GM21723 (cell line): ENCODE measurements at regions not wholly inside any gene's neighbourhood (a gene's known extent, or its start where the extent isn't known, plus 50 kb on each side); places are given as distances from the start of the nearest gene placed in this dataset.
"Not testable (repeated sequence)": the region's sequence is repeated elsewhere in the genome, so short reads cannot be mapped to it uniquely, and the experiment has no call there.

Experiments
- ATAC-seq: cut with Tn5 transposase; IDR thresholded peaks from one replicate; pipeline ENCODE4 v1.9.1; 2021; ENCODE audit warnings: mild to moderate bottlenecking, moderate library complexity; ENCODE audit not compliant: unreplicated experiment

- no peak for ATAC-seq
Observed at GRCh38 chrX:5708251-5708650, 520.4 kb downstream of the NLGN4X start.

DNA sequence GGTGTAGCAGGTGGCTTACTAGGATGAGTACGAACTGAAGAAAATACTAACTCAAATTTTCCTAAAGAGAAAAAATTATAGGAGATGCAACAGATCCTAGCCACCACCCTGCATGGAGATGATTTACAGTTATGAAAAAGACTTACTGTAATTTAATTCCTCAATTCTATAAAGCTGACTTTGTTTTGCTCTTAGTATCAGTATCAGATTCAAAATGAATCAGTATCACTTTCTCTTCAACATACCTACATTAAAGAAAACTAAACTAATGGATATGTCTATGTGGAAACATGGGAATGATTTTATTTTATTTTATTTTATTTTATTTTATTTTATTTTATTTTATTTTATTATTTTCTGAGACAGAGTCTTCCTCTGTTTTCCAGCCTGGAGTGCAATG is 525.8 kb downstream of the NLGN4X start:
- no peak for ATAC-seq

- no peak for ATAC-seq
Observed at GRCh38 chrX:5695971-5696370, 532.7 kb downstream of the NLGN4X start.

- ATAC-seq = no peak
Observed at GRCh38 chrX:5683996-5684395, 544.7 kb downstream of the NLGN4X start.

- ATAC-seq = no peak
Observed at GRCh38 chrX:5681159-5681558, 547.5 kb downstream of the NLGN4X start.

GRCh38 chrX:5674036-5674435 is 554.6 kb downstream of the NLGN4X start:
- no peak for ATAC-seq

DNA sequence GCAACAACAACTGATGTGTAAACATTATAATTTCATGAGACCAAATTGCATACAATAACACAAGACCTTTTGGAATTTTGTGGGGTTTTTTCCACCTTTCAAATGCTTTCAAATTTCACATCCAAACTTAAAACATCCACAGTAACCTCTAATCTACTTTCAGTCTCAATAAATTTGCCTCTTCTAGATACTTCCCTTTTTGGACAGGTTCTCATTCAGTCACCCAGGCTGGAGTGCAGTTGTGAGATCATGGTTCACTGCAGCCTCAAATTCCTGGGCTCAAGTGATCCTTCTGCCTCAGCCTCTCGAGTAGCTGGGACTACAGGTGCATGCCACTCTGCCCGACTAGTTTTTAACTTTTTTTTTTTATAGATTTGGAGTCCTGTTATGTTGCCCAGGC is 556.6 kb downstream of the NLGN4X start:
- ATAC-seq = peak; percentile 61

- ATAC-seq = not testable (repeated sequence)
Observed at GRCh38 chrX:5666689-5667088, 562.0 kb downstream of the NLGN4X start.

DNA sequence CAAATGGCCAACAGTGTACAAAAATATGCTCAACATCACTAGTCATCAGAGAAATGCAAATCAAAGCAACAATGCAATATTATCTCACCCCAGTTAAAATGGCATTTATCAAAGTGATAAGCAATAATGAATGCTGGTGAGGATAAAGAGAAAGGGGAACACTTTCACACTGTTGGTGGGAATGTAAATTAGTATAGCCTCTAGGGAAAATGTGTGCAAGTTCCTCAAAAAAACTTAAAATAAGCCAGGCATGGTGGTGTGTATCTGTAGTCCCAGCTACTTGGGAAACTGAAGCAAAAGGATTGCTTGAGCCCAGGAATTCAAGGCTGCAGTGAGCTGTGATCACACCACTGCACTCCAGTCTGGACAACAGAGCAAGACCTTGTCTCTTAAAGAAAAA is 572.1 kb downstream of the NLGN4X start:
- ATAC-seq = no peak

GRCh38 chrX:5650904-5651303 is 577.8 kb downstream of the NLGN4X start:
- ATAC-seq = no peak

- ATAC-seq = no peak
Observed at GRCh38 chrX:5648941-5649568, 579.6 kb downstream of the NLGN4X start.

DNA sequence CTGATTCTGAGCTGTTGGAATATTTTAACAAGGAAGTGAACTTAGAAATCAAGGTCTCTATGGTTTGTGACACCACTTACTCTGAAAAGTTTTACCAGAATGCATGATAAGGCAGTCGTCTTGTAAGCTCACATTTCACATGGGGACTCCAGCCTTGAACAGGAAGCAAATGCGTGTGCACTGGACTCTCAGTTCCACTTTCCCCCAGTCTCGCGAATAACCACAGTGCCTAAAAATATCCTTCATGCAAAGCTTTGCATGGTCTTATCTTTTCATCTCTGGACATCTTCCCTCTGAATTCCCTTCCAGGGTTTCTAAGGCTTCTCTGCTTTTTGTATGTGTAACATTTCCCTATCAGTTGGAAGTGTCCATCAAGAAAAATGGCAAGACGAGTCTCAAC is 581.8 kb downstream of the NLGN4X start:
- ATAC-seq = peak; percentile 99

DNA sequence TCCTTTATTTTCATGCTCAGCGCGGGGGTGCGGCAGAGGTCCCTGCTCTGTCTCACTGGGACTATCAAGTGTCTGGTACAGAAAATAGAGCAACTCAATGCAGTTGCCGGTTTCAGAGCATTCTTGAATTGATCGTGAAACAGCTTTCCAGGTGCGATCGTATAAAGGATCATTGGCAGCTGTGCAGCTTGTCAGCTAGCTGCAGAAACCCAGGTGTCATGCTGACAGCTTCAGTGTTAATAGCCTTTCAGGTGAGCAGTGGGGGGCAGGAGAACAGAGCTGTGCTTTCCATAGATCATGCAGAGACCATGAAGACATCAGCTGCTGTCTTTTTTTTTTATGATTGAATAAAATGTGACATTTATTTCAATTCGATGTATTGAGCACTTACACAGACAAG is 583.9 kb downstream of the NLGN4X start:
- no peak for ATAC-seq

GRCh38 chrX:5640071-5640470 is 588.6 kb downstream of the NLGN4X start:
- ATAC-seq = no peak

DNA sequence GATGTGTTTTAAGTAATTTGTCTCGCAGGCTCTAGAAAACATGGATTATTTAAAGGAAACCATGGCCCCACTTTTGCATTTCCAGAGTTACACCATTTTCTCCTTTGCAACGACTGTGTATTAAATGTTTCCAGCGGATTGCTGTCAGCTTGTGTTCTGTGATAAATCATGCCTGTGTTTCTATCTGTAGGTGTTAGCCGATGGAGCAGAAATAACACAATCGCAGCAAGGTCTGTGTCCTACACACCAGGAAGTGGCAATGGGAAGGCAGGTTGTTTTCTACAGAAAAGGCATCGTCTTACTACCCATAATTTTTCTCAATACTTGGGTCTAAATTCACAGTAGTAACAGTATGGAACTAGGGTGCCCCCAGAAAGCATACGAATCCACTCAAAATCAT is 590.1 kb downstream of the NLGN4X start:
- ATAC-seq = no peak

- ATAC-seq = no peak
Observed at GRCh38 chrX:5632887-5633286, 595.8 kb downstream of the NLGN4X start.

DNA sequence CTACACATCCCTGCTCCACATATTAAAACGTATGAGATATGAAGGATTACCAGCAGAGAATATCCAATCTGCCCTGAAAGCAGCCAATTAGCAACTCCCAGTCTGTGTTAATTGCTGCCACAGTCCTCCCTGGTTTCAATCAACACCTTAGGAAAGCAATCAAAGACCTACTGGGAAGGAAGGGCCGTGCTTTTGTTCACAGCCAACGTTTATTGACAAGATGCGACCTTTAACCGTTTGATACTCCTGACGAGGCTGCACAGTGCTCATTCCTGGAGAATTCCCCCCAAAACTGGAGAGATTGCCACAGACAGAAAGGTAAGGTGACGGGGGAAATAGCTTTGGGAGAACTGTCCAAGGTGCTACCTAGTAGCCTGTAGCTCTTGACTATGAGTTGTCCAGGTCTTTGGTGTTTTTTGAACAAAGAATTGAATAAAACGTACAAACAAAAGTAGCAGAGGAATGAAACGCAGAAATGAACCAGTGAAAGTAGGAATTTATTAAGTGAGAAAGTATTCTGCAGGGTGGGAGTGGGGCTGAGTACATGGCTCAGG is 596.5 kb downstream of the NLGN4X start:
- no peak for ATAC-seq

- ATAC-seq = no peak
Observed at GRCh38 chrX:5617666-5618065, 611.0 kb downstream of the NLGN4X start.

GRCh38 chrX:5595570-5595969 is 633.1 kb downstream of the NLGN4X start:
- ATAC-seq = no peak

DNA sequence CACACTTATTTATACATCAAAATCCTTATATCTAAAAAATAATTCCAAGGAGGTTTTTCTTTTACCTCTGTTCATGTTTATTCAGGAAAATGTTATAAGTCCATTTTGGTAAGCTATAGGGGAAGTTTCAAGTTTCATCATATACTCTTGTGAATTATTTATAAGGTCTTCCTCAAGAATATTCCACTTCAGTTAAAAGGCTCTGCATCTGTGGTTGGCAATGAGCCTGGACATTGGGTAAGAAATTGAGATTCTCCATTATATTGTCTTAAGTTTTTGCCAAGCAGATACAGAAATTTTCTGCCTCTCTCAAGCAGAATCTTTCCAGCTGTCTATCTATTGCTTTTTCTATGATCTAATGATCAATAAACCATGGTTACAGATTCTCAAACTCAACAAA is 641.9 kb downstream of the NLGN4X start:
- ATAC-seq = no peak

GRCh38 chrX:5575407-5575806 is 653.3 kb downstream of the NLGN4X start:
- no peak for ATAC-seq

DNA sequence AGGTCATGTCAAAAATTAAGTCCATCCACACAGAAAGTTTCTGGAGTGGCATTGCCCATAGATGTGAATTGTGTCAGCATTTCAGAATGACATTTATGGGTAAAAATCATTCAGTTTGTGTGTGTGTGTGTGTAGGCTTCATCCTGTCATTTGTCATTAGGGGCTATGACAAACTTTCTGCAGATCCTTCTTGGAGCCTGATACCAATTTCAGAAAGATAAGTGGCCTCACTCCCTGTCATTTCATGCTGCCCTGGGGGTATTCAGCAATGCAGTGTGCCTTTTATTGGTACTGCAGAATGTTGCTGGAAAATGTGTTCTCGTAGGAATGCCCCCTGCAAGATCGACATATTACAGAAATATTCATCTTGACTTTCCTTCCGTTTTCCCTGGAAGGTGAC is 659.7 kb downstream of the NLGN4X start:
- no peak for ATAC-seq

- ATAC-seq = no peak
Observed at GRCh38 chrX:5559386-5559785, 669.3 kb downstream of the NLGN4X start.
